NCI-H1694 (cell line): ENCODE measurements at regions not wholly inside any gene's neighbourhood (a gene's known extent, or its start where the extent isn't known, plus 50 kb on each side); places are given as distances from the start of the nearest gene placed in this dataset.
"Not testable (repeated sequence)": the region's sequence is repeated elsewhere in the genome, so short reads cannot be mapped to it uniquely, and the experiment has no call there.

Experiments used
- DNase-seq: peaks from one replicate; lab custom pipeline; 2025; lab: John Stamatoyannopoulos, UW

DNA sequence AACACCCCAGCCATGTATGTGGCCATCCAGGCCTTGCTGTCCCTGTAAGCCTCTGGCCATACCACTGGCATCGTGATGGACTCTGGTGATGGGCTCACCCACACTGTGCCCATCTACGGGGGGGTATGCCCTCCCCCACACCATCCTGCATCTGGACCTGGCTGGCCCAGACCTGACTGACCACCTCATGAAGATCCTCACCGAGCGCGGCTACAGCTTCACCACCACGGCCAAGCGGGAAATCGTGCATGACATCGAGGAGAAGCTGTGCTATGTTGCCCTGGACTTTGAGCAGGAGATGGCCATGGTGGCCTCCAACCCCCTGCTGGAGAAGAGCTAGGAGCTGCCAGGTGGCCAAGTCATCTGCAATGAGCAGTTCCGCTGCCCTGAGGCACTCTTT, 80.4 kb upstream of the ZCCHC2 start:
- no peak for DNase-seq

DNA sequence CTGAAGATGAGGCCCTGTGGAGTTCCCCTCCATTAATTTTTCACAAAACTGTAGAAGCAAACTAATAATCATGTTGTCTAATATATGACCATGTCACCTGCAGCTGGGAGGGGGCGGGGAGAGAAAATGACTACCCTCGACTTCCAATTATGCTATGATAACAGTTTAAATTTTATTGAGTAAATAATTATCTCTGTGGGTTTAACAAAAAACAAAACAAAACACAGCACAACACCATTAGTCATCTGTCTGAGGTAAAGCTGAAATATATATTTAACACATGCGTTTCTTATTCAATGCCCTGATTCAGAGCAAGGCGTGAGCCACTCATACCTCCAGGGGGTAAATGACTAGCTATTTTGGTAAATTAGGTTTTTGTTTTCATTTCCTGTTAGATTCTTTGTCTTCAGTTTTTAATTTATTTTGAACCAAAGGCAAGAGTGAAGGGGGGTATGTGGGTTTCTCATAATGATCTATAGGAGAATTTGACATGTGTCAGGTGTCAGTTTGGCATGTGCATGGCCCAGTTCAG, 77.4 kb upstream of the ZCCHC2 start:
- no peak for DNase-seq

DNA sequence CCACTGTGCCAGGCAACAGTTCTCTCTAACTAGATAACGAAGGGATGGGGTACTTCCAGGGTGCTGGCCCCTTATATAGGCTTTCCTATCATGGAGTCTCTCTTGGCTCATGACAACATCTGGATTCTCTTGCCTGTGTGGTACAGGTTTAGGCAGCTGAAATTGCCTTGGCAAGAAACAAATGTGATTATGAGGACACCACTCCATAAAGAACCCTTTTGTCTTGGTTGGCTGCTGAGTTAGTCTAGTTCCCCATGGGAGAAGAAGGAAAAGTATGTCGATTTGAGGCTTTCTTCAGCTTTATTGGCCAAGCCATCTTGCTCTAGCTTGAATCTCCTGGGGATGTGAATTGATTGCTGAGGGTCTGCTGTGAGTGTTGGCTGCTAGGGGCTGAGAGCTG, 76.3 kb upstream of the ZCCHC2 start:
- DNase-seq = no peak

DNA sequence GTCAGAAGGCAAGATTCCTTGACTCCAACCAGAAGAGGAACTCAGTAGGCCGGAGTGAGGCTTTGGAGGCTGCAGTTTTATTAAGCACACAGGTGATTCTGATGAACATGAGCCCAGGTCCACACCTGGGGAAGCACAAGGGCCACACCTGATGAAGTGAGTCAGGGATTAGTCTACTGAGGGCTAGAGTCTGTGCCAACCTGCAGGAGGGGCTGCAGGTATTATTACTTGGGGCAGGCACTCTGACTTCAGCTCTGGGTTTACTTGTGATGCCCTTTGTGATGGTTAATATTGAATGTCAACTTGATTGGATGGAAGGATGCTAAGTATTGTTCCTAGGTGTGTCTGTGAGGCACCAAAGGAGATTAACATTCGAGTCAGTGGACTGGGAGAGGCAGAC, 75.2 kb upstream of the ZCCHC2 start:
- no peak for DNase-seq

DNA sequence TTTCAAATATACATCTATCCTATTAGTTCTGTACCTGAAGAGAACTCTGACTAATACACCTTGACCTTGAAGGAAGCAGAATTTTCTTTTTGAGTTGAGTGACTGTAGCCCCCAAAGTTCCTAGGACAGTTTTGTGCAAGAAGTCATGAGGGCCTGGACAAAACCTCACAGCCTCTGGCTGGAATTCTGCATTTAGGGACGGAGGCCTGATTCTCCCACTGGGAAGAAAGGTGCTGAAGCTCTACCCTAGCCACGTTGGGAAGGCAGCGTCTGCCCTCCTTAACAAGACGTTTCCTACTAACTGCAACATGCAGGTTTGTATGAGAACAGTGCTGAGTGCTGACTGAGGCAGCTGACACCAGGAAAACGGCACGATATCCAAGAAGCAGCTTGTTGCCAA, 74.4 kb upstream of the ZCCHC2 start:
- DNase-seq = no peak

DNA sequence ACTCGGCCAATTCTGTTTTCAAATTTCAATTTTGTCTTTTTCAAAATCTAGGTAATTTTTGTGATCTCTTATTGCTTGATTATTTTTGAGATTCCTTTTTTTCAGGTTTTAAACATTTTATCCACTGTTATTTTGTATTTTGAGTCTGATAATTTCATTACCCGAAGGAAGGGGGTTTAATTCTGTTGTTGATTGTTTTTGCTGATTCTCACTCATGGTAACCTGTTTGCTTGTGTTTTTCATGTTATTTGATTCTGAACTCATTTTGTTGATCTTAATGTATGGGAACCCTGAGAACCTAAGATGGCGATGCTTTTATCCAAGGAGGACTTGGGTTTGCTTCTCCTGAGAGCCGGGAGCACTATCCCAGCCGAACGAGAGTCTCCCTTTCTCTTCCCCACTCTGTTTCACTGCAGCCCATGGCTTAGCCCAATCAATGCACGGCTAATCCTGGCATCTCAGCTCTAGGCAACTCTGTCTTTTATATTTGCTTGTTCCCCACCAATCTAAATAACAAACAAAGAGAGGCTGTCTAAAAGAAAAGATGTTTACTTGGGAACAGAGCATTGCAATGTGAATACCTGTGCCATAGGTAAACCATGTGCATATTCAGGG, 73.2 kb upstream of the ZCCHC2 start:
- DNase-seq = no peak

DNA sequence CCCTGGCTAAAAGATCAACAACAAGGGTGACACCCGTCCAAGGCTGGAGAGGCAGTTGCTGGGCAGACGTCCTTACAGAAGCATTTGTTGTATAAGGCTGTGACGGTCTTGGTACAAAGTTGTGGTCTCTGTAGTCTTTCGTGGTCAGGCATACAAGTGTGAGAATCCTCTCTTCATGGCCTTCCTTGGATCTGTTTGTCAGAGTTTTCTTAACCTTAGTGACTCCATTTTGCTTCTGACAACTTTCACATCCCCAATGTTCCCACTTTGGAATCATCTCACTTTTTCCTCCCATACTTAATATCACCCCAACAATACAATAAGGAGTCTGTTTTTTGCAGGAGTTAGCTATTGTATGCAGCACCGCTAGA, 72.7 kb upstream of the ZCCHC2 start:
- DNase-seq = no peak

DNA sequence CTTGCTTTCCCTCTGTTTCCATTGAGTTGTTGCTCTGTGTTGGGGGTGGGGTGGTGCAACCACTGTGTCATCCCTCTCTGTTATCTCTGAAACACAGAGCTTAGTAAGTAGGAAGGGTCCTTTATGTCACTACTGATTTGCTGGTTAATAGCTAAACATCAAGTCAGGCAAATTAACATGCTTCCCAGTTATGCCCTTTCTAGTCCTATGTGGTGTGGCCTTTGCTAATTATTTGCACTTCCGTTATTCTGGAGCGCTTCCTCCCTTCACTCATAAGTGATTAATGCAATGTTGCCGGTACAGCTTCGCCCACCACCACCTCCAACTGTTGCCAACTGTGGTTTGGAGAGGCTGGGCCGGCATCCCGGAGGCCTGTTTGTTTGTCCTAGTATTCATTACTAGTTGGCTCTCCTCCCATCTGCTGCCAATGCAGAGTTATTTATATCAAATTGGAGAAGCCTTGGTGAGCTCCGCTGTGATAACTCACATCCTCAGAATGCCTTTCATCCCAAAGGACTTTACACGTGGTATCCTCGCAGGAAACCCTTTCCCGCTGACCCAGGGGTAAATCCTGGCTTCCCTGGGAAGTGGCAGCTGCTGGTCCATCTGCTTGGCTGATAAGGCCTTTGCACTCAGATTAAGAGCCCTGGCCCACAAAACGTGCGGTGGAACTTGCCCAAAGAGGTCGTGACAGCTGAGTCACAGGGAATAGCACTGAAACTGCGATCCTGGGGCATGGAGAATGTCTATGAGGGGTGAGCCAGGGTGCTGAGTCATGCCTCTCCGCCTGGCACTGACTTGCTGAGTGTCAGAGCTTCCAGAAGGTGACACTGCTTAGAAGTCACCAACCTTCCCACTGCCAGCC, 72.0 kb upstream of the ZCCHC2 start:
- DNase-seq = peak; percentile 45

DNA sequence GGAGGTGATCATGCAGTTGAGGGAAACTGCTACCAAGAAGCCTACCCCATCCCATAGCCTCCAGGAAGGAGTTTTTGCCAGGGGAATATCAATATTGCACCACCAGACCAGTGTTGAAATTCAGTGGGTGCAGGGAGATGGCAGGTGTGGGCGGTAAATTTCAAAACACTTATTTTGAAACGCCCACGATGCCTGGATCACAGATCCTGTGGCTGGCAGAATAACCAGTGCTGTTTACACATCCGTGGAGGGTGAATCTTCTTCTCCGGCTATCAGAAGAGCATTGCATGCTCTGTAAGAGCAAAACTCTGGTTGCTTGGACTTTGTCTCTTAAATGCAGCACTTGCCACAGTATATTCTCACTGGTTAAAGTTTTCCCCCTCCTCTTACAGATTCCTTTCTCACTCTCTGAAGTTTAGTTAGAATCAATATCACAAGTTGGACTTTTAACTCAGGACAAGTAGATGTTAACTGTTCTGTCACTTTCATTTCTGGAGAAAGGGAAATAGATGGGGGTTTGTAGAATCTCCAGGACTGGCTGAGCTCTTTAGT, 70.5 kb upstream of the ZCCHC2 start:
- DNase-seq = no peak

DNA sequence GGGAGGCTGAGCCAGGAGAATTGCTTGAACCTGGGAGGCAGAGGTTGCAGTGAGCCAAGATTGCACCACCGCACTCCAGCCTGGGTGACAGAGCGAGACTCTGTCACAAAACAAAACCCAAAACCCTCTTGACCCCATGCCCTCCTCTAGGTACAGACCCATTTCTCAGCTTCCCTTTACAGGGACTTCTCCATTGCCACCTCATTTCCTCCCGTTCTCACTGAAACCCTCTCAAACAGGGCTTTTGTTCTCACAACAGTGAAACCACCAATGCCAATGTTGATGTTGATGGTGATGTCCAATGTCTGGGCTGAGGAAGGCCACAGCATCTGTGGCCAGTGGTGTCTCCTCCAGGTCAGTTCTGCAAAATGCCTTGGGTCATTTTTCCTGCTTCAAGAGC, 69.0 kb upstream of the ZCCHC2 start:
- DNase-seq = no peak

DNA sequence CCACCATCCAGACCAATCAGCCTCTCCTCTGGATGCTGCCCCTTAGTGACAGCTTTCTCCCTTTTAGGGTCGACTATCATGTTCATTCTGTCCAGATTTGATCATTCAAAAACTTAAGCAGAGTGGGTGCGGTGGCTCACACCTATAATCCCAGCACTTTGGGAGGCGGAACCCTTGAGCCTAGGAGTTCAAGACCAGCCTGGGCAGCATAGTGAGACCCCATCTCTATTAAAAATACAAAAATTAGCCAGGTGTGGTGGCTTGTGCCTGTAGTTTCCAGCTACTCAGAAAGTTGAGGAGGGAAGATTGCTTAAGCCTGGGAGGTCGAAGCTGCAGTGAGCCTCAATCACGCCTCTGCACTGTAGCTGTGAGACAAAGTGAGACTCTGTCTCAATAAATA, 68.3 kb upstream of the ZCCHC2 start:
- no peak for DNase-seq

DNA sequence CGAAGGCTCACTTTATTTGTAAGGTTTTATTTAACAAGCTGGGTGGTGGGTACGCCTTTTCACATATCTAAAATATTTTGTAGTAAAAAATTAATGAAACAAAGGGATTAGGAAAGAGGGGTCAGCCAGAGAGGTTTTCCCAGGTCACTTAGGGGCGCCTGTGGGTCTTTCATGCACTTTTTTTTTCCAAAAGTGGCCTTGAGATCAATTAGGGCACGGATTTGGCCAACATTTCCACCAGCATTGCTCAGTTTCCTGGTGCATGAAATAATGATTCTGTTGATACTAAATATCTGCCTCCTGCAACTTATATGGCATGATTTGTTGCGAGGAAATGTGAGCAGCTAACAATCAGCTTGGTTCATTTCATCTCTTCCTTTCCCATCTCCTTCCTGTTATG, 67.6 kb upstream of the ZCCHC2 start:
- DNase-seq = no peak

DNA sequence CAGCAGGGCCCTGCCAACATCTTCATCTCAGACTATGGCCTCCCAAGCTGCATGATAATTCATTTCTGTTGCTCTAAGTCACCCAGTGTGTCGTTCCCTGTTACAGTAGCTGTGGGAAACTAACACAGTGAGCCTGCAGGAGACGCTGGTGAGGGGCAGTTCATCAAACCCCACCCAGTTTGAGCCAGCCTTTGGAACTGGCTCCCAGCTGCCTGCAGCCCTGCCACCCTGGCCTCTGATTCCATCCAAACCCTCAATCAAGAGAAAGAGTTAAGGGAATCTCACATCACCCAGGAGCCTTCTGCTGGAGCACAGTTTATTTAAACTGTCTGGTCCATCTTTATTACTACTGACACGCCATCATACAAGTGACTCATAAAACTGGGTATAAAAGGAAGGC, 64.9 kb upstream of the ZCCHC2 start:
- no peak for DNase-seq

DNA sequence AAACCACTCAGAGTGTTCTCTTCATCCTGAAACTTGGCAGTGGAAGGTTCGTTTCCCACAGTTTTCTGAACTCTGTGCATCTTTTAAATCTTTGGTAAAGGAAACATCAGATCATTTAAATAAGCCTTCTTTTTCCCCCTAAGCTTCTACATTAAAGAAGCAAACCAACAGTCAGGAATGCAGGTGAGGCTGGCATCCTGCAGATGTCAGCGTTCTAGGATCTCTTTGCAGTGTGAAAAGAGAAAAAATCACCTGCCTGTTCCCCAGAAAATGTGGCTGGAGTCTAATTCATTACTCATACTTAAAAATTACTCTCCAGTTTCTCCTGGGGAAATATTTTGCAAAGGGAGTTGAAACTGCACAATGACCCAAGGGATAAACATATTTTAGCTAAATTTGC, 64.5 kb upstream of the ZCCHC2 start:
- DNase-seq = no peak

DNA sequence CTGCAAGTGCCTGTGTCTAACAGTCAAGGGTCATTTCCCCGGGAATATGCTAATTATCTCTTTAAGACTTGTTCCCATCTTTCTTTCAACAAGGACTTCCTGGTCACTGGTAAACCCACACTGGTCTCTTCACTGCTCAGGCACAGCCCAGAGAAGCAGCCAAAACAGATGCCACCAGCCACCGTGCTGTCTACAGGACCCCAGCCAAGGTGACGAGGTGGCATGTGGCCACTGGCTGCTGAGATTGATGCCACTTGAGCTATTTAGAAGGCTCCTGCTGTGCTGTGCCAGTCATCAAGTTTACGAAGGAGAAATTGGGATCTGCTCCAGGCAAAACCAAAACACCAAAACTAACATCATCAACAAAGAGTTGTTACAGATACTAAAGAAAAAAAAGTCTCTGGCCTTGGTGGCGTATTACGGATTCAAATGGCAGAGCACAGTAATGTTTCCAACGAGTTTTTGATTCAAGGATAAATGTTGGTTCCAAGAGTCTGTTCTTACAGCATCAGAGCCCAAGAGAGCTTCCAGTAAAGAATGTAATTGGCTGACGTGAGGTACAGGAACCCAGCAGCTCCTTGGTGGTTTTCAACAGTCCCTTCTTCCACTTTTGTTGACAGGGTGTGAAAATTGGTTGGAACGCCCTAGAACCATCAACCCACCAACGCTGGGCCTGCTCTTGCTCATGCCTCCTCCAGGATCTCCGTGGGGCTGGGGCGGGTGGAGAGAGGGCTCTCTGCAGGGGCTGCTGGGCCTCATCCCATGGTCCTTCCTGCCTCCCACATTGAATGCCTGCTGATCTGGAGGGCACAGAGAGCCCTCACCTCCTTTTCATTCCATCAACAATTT, 63.7 kb upstream of the ZCCHC2 start:
- DNase-seq = no peak

DNA sequence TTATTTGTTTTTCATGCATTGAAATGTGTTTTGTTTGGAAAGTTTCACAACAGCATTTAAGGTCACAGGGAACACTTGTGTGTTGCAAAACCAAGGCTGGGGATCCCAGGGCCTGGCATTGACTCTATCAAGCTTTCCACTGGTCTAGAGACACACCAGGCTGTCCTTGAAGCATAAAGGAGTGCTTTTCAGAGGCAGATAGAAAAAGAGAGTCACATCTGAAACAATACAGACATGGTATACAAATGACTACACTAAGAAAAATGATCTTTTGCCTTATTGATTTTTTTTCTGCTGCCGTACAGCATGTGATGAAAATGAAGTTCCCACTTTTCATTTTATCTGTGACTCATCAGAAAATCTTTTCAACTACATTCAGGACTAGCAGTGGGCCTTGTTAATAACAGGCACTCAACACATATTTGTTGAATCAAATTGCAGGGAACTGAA, 61.9 kb upstream of the ZCCHC2 start:
- DNase-seq = no peak

DNA sequence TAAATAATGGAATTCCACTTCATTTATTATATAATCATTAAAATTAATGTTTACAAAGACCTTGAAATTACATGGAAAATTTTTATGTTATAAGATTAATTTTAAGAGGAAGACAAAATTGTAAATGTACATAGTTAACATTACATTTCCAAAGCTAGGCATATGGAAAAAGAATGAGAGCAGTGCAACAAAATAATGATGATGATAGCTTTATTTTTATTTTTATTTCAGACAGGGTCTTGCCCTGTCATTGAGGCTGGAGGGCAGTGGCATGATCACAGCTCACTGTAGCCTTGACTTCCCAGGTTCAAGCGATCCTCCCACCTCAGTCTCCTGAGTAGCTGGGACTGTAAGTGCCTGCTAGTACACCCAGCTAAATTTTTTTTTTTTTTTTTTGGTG, 61.2 kb upstream of the ZCCHC2 start:
- DNase-seq = no peak

DNA sequence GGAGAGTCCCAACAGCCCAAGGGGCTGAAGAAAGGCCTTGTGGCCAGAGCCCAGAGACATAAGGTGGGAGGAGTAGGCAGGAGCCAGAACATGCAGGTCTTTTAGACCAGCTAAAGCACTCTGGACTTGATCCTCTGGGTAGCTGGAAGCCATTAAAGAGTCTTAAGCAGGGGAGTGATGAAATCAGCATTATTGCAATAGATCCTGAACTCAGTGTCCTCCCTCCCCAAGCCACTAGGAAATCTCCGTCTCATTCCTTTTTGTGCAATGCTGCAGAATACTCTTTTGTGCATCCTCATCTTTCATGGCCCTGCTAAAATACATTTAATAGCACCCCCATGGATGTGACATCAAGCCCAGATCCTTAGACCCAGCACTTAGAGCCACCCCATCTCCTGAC, 58.6 kb upstream of the ZCCHC2 start:
- no peak for DNase-seq

DNA sequence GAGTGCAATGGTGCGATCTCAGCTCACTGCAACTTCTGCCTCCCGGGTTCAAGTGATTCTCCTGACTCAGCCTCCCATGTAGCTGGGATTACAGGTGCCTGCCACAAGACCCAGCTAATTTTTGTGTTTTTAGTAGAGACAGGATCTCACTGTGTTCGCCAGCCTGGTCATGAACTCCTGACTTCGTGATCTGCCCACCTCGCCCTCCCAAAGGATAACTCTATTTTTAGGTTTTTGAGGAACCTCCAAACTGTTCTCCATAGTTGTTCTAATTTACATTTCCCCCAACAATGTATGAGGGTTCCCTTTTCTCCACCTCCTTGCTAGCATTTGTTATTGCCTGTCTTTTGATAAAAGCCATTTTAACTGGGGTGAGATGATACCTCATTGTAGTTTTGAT, 53.7 kb upstream of the ZCCHC2 start:
- DNase-seq = not testable (repeated sequence)
